ENCODE measurements at regions not wholly inside any gene's neighbourhood (a gene's known extent, or its start where the extent isn't known, plus 50 kb on each side); places are given as distances from the start of the nearest gene placed in this dataset.

DNA sequence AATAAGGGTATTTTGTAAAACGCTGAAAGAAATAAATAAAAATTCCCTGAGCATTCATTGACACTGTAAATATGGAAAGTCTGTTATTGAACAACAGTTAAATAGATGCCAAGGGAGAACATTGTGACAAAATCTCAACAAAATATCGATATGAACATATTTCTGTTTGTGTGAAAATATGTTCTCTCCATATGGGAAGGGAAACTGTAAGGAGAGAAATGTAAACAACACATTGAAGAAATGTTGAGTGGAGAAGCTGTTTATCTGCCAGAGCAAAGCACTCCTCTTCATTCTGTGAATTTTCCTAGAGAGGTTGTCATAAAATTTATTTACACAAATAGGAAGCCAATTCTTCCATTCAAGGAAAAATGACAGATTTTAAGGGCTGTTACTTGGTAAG, 57.1 kb upstream of the EOMES start:
- H3K27me3 ChIP-seq (ENCODE audit: control insufficient read depth, insufficient read depth, low read length), result peaks cover 2% of the 10 kb centered on the region
- no peaks in the 10 kb centered on the region for H3K36me3 ChIP-seq (ENCODE audit: control insufficient read depth, insufficient read depth, low read length)
- DNase-seq, result no peak
- H3K4me3 ChIP-seq (ENCODE audit: low read length), result no peak overlapping the region
- no peak overlapping the region for H3K27ac ChIP-seq (ENCODE audit: low read length)
- no peaks in the 10 kb centered on the region for H3K9me3 ChIP-seq (replicated peaks; ENCODE audit: control insufficient read depth, low read depth, low read length)
- no peaks in the 10 kb centered on the region for H3K4me1 ChIP-seq (ENCODE audit: control insufficient read depth, insufficient read depth, low read length)
- no CpG with 5 or more reads among the region's 2 CpGs for WGBS (ENCODE audit: insufficient coverage)

DNA sequence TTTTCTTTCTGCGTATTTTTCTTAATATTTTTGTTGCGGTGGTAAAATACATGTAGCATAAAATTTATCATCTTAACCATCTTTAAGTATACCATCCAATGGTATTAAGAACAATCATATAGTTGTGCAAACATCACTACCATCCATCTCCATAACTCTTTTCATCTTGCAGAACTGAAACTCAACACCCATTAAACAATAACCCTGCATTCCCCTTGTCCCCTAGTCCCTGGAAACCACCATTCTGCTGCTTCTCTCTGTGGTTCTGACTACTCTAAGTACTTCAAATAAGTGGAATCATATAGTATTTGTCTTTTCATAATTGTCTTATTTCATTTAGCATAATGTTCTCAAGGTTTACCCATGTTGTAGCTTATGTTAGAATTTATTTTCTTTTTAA, 67.3 kb upstream of the EOMES start:
- no CpG with 5 or more reads among the region's 2 CpGs for WGBS (ENCODE audit: insufficient coverage)
- no peak for DNase-seq
- H3K27me3 ChIP-seq (ENCODE audit: control insufficient read depth, insufficient read depth, low read length), result no peaks in the 10 kb centered on the region
- H3K9me3 ChIP-seq (replicated peaks; ENCODE audit: control insufficient read depth, low read depth, low read length), result no peaks in the 10 kb centered on the region
- no peak overlapping the region for H3K4me3 ChIP-seq (ENCODE audit: low read length)
- no peaks in the 10 kb centered on the region for H3K36me3 ChIP-seq (ENCODE audit: control insufficient read depth, insufficient read depth, low read length)
- H3K27ac ChIP-seq (ENCODE audit: low read length), result no peak overlapping the region
- H3K4me1 ChIP-seq (ENCODE audit: control insufficient read depth, insufficient read depth, low read length), result no peaks in the 10 kb centered on the region

DNA sequence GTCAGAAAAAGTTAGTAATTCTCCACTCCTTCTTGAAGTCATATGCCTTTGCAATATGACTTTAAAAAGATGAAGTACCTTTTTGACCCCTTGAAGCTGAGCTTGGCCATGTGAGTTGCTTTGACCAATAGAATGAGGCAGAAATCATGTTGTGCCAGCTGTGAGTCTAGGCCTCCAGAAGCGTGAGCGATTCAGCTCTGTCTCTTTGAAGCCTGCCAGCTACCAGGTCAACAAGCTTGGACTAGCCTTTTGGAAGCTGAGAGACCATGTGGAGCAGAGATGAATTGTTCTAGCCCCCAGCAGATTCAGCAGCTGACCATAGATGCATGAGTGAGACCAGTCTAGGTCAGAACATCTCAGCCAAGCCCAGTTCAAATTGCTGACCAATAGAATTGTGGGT, 69.8 kb upstream of the EOMES start:
- Histone ChIP-seq H3K36me3 (ENCODE audit: control insufficient read depth, insufficient read depth, low read length) (no peaks in the 10 kb centered on the region), H3K4me3 (ENCODE audit: low read length) (no peak overlapping the region)
- WGBS (ENCODE audit: insufficient coverage), result 87% methylated on average over 2 of the region's 2 CpGs

DNA sequence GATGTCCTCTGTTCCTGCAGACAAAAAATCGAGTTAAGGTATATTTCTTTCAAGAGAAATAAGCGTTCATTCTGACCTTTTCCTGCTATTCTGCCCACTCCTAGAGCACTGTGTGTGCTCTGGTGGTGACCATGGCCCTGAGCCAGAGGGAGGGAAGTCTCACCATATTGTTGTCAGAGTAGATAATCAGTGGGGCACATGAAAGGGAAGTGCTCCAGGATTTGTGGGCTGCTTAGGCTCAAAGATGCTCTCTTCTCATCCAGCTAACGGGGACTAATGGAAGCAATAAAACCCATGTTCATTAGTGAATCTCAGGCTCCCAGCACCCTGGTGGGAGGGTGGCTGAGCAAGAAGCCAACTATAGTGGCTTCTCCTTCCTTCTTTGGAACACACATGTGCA, 70.7 kb upstream of the EOMES start:
- no peak overlapping the region for H3K4me3 ChIP-seq (ENCODE audit: low read length)
- DNase-seq, result no peak
- H3K27me3 ChIP-seq (ENCODE audit: control insufficient read depth, insufficient read depth, low read length), result no peaks in the 10 kb centered on the region
- WGBS (ENCODE audit: insufficient coverage), result 60% methylated on average over 1 of the region's 3 CpGs
- H3K4me1 ChIP-seq (ENCODE audit: control insufficient read depth, insufficient read depth, low read length), result no peaks in the 10 kb centered on the region
- H3K27ac ChIP-seq (ENCODE audit: low read length), result no peak overlapping the region
- H3K9me3 ChIP-seq (replicated peaks; ENCODE audit: control insufficient read depth, low read depth, low read length), result no peaks in the 10 kb centered on the region
- no peaks in the 10 kb centered on the region for H3K36me3 ChIP-seq (ENCODE audit: control insufficient read depth, insufficient read depth, low read length)

More for the DNA sequence above, 69.8 kb upstream of the EOMES start:
- no peaks in the 10 kb centered on the region for H3K27me3 ChIP-seq (ENCODE audit: control insufficient read depth, insufficient read depth, low read length)
- no peak for DNase-seq
- H3K9me3 ChIP-seq (replicated peaks; ENCODE audit: control insufficient read depth, low read depth, low read length), result no peaks in the 10 kb centered on the region
- H3K4me1 ChIP-seq (ENCODE audit: control insufficient read depth, insufficient read depth, low read length), result no peaks in the 10 kb centered on the region
- no peak overlapping the region for H3K27ac ChIP-seq (ENCODE audit: low read length)

DNA sequence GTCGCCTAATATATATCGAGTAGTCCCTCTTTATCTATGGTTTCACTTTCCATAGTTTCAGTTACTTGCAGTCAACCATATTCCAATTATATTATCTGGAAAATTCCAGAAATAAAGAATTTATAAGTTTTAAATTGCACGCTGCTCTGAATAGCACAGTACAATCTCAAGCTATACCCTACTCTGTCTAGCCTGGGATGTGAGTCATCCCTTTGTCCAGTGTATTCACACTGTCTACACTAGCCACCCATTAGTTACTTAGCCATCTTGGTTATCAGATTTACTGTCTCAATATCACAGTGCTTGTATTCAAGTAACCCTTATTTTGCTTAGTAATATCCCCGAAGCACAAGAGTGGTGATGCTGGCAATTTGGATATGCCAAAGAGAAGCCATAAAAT, 72.1 kb upstream of the EOMES start:
- Histone ChIP-seq H3K36me3 (ENCODE audit: control insufficient read depth, insufficient read depth, low read length) (no peaks in the 10 kb centered on the region), H3K4me3 (ENCODE audit: low read length) (no peak overlapping the region), H3K4me1 (ENCODE audit: control insufficient read depth, insufficient read depth, low read length) (no peaks in the 10 kb centered on the region), H3K27me3 (ENCODE audit: control insufficient read depth, insufficient read depth, low read length) (no peaks in the 10 kb centered on the region), H3K9me3 (replicated peaks; ENCODE audit: control insufficient read depth, low read depth, low read length) (no peaks in the 10 kb centered on the region), H3K27ac (ENCODE audit: low read length) (no peak overlapping the region)
- WGBS (ENCODE audit: insufficient coverage), result no CpG with 5 or more reads among the region's 4 CpGs
- no peak for DNase-seq

DNA sequence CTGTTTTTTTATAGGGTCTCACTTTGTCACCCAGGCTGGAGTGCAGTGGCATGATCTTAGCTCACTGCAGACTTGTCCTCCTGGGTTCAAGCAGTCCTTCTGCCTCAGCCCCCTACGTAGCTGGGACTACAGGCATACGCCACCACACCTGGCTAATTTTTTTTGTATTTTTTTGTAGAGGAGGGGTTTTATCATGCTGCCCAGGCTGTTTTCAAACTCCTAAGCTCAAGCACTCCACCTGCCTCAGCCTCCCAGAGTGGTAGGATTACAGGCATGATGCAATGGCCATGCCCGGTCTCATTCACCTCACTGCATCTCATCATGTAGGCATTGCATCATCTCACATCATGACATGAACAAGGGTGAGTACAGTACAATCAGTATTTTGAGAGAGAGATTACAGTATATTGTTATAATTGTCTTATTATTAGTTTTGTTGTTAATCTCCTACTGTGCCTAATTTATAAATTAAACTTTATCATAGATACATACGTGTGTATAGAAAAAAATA, 74.3 kb upstream of the EOMES start:
- DNase-seq, result no peak
- no peaks in the 10 kb centered on the region for H3K4me1 ChIP-seq (ENCODE audit: control insufficient read depth, insufficient read depth, low read length)
- no peaks in the 10 kb centered on the region for H3K27me3 ChIP-seq (ENCODE audit: control insufficient read depth, insufficient read depth, low read length)
- H3K4me3 ChIP-seq (ENCODE audit: low read length), result no peak overlapping the region
- no peaks in the 10 kb centered on the region for H3K36me3 ChIP-seq (ENCODE audit: control insufficient read depth, insufficient read depth, low read length)
- whole genome bisulfite sequencing (ENCODE audit: insufficient coverage), result no CpG with 5 or more reads among the region's 4 CpGs
- H3K9me3 ChIP-seq (replicated peaks; ENCODE audit: control insufficient read depth, low read depth, low read length), result no peaks in the 10 kb centered on the region
- no peak overlapping the region for H3K27ac ChIP-seq (ENCODE audit: low read length)

DNA sequence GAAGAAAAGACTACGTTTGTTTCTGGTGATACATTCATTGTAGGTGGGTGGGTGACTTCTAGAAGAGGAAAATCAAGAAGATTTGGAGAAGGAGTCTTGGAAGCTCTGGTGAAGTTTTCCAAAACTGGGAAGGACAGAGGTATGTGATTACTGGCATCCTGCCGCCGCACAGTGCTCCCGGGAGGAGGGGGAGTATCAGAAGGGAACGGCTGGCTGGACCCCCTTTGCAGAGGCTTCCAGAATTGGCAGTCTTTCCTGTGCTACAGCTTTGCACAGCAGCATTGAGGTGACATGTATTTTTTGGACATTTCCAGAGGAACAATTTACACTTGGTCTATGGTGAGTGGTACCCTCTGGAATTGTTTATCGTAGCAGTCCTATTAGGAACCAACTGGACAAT, 75.7 kb upstream of the EOMES start:
- no peaks in the 10 kb centered on the region for H3K36me3 ChIP-seq (ENCODE audit: control insufficient read depth, insufficient read depth, low read length)
- no peaks in the 10 kb centered on the region for H3K27me3 ChIP-seq (ENCODE audit: control insufficient read depth, insufficient read depth, low read length)
- no peak for DNase-seq
- H3K9me3 ChIP-seq (replicated peaks; ENCODE audit: control insufficient read depth, low read depth, low read length), result no peaks in the 10 kb centered on the region
- no peak overlapping the region for H3K27ac ChIP-seq (ENCODE audit: low read length)
- H3K4me3 ChIP-seq (ENCODE audit: low read length), result no peak overlapping the region
- no peaks in the 10 kb centered on the region for H3K4me1 ChIP-seq (ENCODE audit: control insufficient read depth, insufficient read depth, low read length)
- WGBS (ENCODE audit: insufficient coverage), result 53% methylated on average over 6 of the region's 6 CpGs

DNA sequence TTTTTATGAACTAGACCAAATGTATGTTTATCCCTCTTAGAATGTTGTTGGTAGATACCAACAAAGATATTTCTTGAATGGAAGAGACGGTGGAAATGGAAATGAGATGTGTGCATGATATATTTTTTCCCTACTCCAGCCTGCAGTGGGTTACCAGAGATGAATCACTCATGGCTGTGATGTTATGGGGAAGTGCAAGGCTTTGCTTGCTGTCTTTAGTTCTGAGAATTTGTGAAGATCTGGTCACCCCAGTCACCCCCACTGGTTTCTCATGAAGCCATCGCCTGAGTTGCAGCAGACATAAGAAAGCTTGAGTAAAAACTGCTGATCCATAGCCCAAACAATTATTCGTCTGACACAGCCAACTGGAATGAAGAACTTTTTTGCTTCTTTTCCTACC, 78.1 kb upstream of the EOMES start:
- Histone ChIP-seq H3K4me1 (ENCODE audit: control insufficient read depth, insufficient read depth, low read length) (no peaks in the 10 kb centered on the region), H3K36me3 (ENCODE audit: control insufficient read depth, insufficient read depth, low read length) (no peaks in the 10 kb centered on the region), H3K4me3 (ENCODE audit: low read length) (no peak overlapping the region), H3K27ac (ENCODE audit: low read length) (no peak overlapping the region), H3K9me3 (replicated peaks; ENCODE audit: control insufficient read depth, low read depth, low read length) (no peaks in the 10 kb centered on the region), H3K27me3 (ENCODE audit: control insufficient read depth, insufficient read depth, low read length) (no peaks in the 10 kb centered on the region)
- no peak for DNase-seq
- 83% methylated on average over 1 of the region's 3 CpGs for WGBS (ENCODE audit: insufficient coverage)

DNA sequence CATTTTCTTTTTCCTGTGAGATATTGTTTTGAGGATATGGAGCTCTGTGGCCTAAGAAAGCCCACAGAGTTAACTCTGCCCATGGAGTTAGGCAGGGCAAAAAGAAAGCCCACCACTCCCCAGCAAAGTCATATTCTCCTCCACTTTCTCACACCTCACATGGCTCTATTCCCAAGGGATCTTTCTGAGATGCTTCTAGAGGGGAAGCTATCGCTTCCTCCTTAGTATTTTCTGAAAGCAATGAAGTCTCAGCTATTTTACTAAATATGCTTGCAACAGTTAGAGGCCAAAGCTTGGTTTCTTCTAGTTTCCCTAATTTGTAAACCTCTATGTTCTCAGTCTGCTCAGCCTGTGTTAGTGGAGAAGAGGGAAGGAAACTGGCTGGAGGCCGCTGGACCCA, 80.3 kb upstream of the EOMES start:
- Histone ChIP-seq H3K9me3 (replicated peaks; ENCODE audit: control insufficient read depth, low read depth, low read length) (no peaks in the 10 kb centered on the region), H3K27ac (ENCODE audit: low read length) (no peak overlapping the region), H3K4me1 (ENCODE audit: control insufficient read depth, insufficient read depth, low read length) (no peaks in the 10 kb centered on the region), H3K36me3 (ENCODE audit: control insufficient read depth, insufficient read depth, low read length) (no peaks in the 10 kb centered on the region), H3K27me3 (ENCODE audit: control insufficient read depth, insufficient read depth, low read length) (no peaks in the 10 kb centered on the region), H3K4me3 (ENCODE audit: low read length) (no peak overlapping the region)
- no peak for DNase-seq
- WGBS (ENCODE audit: insufficient coverage), result no CpG with 5 or more reads among the region's 2 CpGs

DNA sequence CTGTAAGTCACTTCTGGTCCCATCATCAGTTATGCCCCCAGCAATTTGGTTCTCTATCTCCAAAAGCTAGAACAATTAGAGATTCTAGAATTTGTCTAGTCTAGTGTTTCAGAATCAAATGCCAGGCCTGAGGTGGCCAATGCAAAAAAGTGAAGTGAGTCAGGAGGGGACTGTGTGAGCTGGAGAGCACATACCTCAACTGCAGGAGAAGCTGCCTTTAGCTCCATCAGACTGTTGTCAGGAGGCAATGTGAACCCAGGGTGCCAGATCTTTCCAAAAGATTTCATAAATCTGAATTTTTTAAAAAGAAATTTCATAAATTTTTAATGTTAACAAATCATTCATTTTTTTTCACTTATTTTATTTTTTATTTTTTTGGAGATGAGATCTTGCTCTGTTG, 80.7 kb upstream of the EOMES start:
- Histone ChIP-seq H3K27me3 (ENCODE audit: control insufficient read depth, insufficient read depth, low read length) (no peaks in the 10 kb centered on the region), H3K9me3 (replicated peaks; ENCODE audit: control insufficient read depth, low read depth, low read length) (no peaks in the 10 kb centered on the region), H3K4me1 (ENCODE audit: control insufficient read depth, insufficient read depth, low read length) (no peaks in the 10 kb centered on the region), H3K4me3 (ENCODE audit: low read length) (no peak overlapping the region), H3K36me3 (ENCODE audit: control insufficient read depth, insufficient read depth, low read length) (no peaks in the 10 kb centered on the region), H3K27ac (ENCODE audit: low read length) (no peak overlapping the region)
- DNase-seq, result no peak

DNA sequence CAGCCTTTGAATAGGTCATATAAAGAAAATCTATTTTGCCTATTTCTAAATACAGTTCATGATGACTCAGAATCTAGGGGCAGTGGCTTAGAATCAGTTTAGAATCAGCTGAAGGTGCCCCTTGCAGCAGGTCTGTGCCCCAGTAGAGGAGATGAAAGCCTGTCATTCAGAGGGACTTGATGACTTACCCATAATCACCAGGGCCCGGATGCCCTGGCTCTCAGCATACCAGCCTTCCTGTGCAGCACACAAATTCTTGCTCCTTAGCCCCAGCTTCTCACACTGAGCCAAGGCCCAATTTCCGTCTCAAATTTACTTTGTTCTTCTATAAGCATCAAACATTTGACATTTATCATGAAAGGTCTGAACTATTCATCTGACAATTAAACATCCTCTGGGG, 83.2 kb upstream of the EOMES start:
- Histone ChIP-seq H3K36me3 (ENCODE audit: control insufficient read depth, insufficient read depth, low read length) (no peaks in the 10 kb centered on the region), H3K27ac (ENCODE audit: low read length) (no peak overlapping the region), H3K9me3 (replicated peaks; ENCODE audit: control insufficient read depth, low read depth, low read length) (no peaks in the 10 kb centered on the region), H3K4me3 (ENCODE audit: low read length) (no peak overlapping the region), H3K4me1 (ENCODE audit: control insufficient read depth, insufficient read depth, low read length) (no peaks in the 10 kb centered on the region), H3K27me3 (ENCODE audit: control insufficient read depth, insufficient read depth, low read length) (no peaks in the 10 kb centered on the region)
- no peak for DNase-seq
- WGBS (ENCODE audit: insufficient coverage), result 56% methylated on average over 1 of the region's 2 CpGs
